Ovary (tissue), 3 donors: ENCODE measurements at regions not wholly inside any gene's neighbourhood (a gene's known extent, or its start where the extent isn't known, plus 50 kb on each side); places are given as distances from the start of the nearest gene placed in this dataset.

Experiments
- EP300 ChIP-seq: sonication (generic); formaldehyde crosslinking; IDR thresholded peaks from one replicate; pipeline ENCODE4 v1.6.1; 2017; ENCODE audit warnings: antibody characterized with exemption
- POLR2A ChIP-seq: fragments of 450-650 bp; IDR thresholded peaks from one replicate; pipeline ENCODE4 v1.6.1; 2017; ENCODE audit warnings: antibody characterized with exemption, mild to moderate bottlenecking, moderate library complexity
- TF ChIP-seq, protein P1 (sequence below), 3 donors: fragments of 450-650 bp in 2 of 3; fragments of 200-600 bp in 1 of 3; IDR thresholded peaks; one replicate each; pipeline versions ENCODE4 v1.5.1 to v1.8.0; 2016 to 2022; ENCODE audit warnings: antibody characterized with exemption in 3 of 3, mild to moderate bottlenecking in 1 of 3
- donor health status: DM: no; HTN: no; CAD: no.

GRCh38 chr7:11298220-11298619 is 324.5 kb downstream of the PHF14 start:
- no peak for TF ChIP-seq POLR2A
- TF ChIP-seq, protein P1, sequence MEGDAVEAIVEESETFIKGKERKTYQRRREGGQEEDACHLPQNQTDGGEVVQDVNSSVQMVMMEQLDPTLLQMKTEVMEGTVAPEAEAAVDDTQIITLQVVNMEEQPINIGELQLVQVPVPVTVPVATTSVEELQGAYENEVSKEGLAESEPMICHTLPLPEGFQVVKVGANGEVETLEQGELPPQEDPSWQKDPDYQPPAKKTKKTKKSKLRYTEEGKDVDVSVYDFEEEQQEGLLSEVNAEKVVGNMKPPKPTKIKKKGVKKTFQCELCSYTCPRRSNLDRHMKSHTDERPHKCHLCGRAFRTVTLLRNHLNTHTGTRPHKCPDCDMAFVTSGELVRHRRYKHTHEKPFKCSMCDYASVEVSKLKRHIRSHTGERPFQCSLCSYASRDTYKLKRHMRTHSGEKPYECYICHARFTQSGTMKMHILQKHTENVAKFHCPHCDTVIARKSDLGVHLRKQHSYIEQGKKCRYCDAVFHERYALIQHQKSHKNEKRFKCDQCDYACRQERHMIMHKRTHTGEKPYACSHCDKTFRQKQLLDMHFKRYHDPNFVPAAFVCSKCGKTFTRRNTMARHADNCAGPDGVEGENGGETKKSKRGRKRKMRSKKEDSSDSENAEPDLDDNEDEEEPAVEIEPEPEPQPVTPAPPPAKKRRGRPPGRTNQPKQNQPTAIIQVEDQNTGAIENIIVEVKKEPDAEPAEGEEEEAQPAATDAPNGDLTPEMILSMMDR (IDR thresholded peaks at IDR 0.05): no peak
- no peak for TF ChIP-seq EP300
